ENCODE measurements at regions not wholly inside any gene's neighbourhood (a gene's known extent, or its start where the extent isn't known, plus 50 kb on each side); places are given as distances from the start of the nearest gene placed in this dataset.

DNA sequence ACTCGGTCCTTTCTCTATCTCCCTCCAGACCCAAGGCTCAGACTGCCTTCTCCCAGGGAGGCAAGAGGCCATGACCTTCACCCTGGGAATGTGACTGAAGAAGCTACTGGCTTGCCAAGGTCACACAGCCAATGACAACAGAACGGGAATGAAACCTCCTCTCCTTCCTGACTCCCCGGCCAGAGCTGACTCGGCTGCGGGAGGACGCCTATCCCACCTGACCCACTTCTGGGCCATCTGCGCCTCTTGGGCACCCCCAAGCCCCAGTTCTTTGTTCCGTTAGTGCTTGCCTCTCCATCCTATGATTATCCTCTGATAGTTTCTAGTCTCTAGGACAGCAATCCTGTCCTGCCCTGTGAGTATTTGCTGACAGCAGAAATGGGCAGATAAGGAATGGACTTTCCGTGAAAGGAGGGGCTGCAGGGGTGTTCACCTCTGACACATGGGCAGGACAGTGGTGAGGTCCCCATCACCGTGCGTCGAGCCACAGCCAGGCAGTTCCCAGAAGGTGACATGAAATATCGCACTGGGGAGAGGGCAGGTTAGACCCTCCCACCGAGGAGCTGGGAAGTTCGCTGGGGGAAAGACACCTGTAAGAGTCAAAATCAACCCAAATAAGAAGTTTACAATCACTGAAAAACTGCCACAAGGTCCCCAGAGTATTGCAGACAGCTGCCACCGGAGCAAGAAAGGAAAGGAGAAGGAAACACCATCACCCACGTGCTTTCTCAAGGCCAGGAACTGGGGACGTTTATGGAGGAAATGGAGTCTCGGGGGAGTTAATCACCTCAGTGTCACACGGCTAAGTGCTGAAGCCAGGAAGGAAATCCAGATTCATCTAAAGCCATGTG, 63.0 kb downstream of the INSIG1 start:
- no peak for DNase-seq

DNA sequence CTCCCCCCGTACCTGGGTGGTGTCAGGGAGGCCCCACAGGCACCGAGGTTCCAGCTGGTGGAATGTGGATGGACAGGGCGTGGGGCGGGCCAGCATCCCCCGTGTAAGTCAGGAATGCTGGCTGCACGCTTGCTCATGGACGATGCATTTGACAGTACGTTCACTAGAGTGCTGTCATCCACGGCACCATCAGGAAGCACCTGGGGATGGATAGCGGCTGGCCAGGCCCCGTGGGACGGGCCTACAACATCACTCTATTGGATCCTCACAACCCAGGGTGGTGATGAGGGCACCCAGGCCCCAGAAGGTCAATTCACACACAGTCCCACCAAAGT, 63.6 kb downstream of the INSIG1 start:
- no peak for DNase-seq

GRCh38 chr7:155361947-155362346, 64.3 kb downstream of the INSIG1 start:
- DNase-seq: no peak

- no peak for DNase-seq
Measured at GRCh38 chr7:155362380-155363145, 64.9 kb downstream of the INSIG1 start.

GRCh38 chr7:155363146-155363539, 65.5 kb downstream of the INSIG1 start:
- DNase-seq: no peak

GRCh38 chr7:155363852-155364600, 66.3 kb downstream of the INSIG1 start:
- no peak for DNase-seq

DNA sequence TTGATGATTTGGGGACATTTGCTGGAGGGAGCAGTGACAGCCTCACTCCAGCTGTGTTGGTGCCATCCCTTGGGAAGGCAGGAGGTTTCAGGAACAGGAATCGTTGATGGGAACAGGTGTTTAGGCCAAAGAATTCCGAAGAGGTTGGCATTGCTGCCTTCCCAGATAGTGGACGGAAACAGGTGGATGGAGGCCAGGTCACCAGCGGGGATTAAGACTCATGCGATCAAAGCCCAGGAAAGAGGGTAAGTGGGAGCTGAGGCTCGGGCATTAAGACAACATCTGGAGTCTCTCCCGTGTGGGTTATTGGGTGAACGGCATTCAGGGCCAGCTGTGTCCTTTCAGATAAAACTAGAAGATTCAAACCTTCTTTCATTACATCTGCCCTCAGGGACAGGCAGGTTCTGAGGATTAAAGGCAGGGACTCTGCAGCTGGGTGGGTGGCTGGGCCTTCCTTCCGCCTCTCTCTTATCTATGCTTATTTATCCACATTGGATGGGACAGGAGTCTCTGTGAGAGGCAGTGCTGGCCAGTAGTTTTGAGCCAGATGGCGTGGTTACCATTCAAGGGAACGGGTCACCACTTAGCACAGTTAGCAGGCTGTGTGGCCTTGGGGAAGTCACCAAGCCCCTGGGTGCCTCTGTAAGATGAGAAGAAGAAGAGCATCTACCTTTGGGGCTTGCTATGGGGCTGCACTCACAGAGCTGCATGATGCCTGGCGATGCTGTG, 67.6 kb downstream of the INSIG1 start:
- DNase-seq: no peak

DNA sequence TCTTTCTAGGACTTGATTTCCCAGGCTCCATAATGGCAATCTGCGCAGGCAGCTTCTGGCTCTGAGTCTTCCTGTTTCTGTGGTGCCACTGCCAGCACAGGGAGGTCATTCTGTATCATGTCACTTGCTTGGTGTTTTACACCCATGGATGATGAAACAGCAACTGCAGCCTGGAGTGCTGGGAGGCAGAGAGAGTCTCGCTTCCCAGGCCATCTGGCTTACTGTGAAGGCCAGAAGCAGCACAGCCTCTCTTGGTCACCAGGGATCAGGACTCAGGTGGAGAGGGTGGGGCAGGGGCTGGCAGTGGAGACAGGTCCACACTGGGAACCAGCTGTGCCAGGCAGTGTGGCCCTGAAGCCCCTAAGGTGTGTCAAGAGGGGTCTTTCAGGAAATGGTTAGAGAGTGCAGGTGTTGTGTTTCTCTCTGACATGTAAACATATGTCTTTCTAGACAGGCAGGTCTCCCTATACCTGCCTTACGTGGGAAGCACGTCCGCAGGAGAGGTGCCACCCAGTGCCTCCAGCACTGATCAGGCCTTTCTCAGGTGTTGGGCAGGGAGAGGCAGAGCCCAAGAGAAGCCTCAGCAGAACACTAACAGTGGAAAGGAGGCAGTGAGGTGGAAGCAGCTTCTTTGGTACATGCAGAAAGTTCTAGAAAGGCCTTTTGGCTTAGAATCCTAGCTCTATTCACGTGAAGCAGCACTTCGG, 71.4 kb downstream of the INSIG1 start:
- DNase-seq: no peak

- no peak for DNase-seq
Measured at GRCh38 chr7:155369766-155370165, 72.1 kb downstream of the INSIG1 start.

DNA sequence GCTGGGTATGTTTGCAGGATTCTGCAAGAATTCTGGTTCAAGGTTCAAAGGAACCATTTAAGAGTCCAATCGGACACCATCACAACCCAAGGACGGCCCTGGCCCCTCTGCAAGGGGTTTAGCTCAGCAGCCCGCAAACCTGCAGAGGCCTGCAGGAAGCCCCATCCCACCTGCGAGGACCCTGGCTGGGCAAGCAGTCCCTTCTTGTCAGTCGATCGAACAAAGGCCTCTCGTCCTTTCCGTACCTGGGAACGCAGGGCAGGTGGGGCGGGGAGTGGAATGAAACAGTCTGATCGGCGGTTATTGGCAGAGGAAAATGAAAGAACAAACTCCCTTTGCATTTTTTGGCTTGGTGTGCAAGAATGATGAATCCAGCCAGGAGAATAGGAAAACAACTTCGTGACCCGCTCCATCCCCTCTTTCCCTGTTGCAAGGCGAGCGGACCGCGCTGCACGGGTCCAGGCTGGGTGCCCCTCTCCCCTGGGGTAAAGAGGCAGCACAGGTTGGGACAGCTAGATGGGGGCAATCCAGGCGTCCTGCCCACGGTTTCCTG, 73.7 kb downstream of the INSIG1 start:
- no peak for DNase-seq

DNA sequence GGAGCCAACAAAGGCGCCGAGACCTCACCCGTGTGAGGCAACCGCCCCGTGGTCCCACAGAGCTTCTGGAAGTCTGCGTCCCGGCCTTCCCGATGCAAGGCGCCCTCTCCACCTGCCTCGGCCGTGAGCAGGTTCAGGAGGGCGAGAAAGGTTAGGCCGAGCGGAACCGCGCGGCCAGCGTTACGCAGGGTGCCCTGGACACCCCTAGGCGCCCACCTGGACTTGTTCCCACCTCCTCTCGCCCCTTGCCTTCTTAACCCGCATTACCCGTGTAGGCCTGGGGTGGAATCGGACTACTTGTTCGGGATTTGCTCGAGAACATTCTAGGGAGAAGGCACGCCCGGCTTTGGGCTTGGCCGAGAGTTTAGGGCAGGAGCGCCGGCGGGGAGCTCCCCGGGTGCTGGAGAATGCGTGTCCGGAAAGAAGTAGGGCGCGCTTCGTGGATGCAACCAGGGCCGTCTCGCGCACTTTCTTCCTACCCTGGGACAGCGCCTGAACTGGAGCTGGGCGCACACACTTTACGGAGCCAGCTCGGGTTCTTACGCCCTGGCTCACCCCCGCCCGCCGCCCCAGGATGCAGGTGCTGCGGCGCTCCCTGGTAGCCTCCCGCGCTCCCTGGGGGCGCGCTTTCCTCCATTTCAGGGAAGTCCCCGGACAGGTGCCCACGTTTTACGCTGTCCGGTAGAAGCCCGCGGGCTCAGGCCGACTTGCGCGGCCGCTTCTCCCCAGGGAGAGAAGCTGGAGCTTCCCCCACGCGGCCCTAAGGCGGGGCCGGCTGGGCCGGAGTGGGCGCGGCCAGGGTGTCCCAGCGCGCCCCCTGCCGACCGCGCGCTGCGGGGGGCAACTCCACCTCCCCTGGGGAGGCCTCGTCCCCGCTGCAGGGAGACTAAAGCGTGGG, 74.5 kb downstream of the INSIG1 start:
- no peak for DNase-seq

DNA sequence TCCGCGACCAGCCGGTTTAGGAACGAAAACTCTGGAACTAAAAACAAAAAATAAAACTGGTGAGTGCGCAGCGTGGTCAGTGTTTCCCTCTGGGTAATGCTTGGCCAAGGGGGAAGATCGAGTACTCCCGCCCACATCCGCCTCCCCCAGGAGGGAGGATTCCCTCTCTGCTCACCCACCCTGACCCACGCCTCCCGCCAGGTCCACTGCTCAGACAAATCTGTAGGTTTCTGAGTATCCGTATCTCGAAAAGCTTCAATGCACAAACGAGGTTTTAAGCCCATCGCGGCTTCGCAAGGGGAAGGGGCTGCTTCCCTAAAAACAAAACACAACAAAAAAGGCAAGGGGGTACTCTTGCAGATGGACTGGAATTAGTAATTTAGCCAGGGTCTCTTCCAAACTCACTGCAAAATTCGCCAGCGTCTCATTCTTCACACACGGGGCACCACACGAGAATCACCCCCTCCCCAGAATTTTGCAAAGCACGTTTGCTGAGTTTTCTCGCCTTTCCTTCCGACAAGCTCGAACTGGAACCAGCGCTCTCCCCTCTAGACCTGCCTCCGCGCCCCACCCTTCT, 75.2 kb downstream of the INSIG1 start:
- no peak for DNase-seq

DNA sequence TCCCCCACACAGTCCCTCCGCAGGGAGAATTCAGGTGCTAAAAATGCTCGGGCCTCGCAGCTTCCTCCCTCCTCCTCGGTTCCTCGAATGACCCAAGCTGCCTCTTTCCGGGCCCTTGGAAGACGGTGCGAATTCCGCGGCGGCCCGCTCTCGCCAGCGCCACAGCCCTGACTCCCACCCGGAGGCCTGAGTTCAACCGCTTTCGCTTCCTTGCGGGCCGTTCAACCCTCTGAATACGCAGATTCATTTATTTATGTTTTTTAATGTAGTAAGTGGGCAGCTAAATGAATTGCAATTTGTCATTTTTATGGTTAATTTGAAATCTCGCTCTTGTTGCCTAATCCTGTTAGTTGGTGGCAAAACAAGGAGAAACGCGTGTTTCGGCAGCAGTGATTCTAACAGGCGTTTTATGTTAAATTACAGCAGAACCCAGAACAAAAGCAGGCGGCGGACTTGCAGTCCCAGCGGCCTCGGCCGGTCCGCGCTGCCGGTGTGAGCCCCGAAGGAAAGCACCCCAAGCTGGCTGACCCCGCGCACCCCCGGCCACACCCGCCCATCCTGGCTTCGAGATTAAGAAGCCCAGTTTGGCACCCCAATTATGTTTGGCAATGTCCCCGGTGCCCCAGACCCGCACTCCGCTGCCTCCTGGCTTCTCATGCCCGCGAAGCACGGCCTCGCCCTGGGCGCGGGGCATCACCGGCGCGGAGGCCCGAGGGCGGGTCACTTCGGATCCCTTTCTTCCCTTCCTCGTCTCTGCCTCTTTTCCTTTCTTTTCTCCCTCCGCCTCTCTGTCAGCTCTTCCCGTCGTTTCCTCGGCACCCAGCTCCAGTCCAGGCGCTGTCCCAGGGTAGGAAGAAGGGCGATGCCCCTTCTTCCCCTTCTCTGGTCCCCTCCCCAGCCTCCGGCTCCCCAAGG, 75.9 kb downstream of the INSIG1 start:
- DNase-seq: no peak

GRCh38 chr7:155374276-155375252, 76.9 kb downstream of the INSIG1 start:
- DNase-seq: no peak

- DNase-seq: no peak
Measured at GRCh38 chr7:155375337-155376277, 77.9 kb downstream of the INSIG1 start.

DNA sequence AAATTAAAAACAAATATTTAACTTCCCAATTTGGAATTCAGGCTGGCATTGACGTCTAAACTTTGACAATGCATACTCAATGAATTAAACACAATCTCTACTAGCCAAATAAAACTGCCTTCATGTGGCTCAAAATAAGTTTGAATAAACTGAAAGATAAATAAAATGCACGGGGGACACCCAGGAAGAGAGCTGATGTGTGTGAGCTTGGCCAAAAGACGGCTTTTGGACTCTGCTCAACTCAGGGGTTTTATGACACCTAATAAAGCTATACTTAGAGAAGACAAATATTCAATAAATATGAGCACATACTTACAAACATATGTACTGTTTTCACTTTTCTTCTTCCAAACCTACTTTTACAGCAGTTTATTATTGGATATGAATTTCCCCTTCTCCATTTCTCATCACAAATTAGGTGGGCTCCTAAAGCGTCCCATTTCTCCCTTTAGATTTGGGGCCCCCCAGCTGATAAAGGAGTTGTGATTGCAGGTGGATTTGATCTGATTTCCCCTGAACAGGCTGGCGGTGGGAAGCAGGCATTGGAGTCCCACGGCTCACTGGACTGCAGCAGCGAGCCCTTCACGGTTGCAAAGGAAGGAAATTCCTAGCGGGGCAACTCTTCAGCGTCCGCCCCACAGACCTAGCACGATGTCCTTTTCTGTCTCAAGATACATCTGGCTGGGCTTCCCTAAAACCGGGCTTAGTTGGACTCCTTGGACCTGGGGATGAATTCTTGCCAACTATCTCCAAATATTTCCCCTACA, 79.6 kb downstream of the INSIG1 start:
- no peak for DNase-seq
